GM12872 (cell line): ENCODE measurements at regions not wholly inside any gene's neighbourhood (a gene's known extent, or its start where the extent isn't known, plus 50 kb on each side); places are given as distances from the start of the nearest gene placed in this dataset.

ENCODE experiments used
- TF ChIP-seq, protein P1 (sequence below): IDR thresholded peaks from 3 replicates; pipeline ENCODE4 v1.5.1; 2011; ENCODE audit warnings: low read depth, mild to moderate bottlenecking, low read length, moderate library complexity; ENCODE audit not compliant: insufficient read depth

DNA sequence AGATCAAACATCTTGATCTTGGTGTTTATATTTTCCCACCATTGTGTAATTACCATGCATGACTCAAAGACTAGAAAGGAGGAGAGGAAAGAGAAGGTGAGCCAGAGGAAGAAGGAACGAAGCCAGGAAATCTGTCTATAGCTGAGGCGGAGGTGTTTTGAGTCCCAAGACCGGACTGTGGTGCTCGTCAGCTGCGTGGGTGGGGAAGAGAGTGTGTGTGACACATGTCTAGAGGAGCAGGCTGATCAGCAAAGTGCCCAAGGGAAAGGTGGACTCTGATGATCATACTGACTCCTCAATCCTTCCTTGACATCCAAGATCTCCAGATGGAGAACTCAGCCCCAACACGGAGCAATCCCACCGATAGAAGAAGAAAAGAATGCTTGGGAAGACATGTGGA, 189.5 kb upstream of the MINDY3 start:
- TF ChIP-seq, protein P1, sequence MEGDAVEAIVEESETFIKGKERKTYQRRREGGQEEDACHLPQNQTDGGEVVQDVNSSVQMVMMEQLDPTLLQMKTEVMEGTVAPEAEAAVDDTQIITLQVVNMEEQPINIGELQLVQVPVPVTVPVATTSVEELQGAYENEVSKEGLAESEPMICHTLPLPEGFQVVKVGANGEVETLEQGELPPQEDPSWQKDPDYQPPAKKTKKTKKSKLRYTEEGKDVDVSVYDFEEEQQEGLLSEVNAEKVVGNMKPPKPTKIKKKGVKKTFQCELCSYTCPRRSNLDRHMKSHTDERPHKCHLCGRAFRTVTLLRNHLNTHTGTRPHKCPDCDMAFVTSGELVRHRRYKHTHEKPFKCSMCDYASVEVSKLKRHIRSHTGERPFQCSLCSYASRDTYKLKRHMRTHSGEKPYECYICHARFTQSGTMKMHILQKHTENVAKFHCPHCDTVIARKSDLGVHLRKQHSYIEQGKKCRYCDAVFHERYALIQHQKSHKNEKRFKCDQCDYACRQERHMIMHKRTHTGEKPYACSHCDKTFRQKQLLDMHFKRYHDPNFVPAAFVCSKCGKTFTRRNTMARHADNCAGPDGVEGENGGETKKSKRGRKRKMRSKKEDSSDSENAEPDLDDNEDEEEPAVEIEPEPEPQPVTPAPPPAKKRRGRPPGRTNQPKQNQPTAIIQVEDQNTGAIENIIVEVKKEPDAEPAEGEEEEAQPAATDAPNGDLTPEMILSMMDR = no peak

DNA sequence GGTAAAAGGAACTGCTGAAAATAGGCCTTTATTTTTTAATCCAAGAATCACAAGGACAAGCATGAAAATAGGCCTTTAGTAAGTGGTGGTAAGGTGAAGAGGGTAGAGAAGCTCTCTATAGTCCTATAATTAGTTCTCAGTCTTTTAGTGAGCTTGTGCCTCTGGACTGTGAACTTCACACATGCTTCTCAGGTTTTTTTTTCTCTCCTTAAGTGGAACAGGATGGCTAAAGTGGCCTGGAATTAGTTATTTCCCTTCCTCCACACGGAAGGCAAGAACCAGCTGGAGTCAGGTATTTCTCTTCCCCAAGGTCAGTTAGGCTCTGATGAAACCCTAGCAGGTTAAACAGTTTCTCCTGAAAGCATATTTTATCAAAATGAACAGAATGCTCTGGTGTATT, 203.0 kb upstream of the MINDY3 start:
- TF ChIP-seq, protein P1 = no peak

DNA sequence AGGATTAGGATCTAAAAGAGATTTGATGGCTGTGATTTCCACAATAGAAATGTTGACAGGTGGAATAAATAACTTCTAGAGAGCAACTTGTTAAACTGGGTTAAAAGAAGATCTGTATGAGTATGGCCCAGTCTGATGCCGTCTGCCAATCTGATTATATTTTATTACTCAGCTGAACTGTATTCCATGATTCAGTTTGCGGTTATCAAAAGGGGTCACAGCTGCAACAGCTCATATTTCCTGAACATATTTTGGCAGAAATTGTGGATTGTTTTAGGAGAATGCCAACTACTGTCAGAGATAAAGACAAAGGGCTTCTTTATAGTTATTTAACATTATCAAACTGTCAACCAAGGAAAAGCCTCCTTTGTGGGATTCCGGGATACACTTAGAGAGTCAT, 244.8 kb upstream of the MINDY3 start:
- TF ChIP-seq, protein P1 = no peak

DNA sequence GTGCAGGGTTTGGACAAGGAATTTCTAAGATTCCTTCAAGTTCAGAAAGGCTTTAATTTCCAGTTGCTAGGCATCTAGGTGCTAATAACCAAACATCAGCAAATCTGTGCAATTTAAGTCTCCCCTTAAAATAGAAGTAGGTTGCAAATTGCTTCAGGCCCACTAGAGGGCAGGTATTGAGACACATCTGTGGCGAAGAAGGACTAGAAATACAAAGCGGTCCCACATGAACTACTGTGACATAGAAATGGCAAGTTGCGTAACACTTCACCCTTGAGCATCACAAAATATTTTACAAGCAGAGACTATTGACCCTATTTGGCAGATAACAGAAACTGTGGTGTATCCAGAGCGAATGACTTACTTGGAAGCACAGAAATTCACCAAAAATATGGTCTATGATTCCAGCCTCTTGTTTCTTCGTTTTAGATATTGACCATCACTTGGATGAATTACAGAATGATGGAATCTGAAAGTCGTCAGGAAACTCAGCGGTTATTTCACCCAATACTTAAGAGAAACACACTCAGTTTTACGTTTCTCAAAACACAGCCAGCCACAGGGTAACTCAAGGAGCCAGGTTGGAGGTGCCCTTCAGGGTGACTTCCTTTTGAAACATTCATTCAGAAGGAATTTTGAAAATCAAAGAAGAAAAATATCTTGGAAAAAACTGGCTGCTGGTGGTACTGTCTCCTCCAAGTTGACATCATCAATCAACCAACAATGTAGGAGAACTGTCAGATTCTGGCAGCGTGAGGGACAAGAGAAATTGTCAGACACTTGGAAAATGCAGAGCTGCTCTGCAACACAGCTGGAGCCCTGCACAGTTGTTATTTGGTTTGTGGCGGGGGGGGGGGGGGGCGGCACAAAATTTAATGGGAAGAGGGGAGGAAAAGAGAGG, 256.3 kb upstream of the MINDY3 start:
- TF ChIP-seq, protein P1 = peak; percentile 66

DNA sequence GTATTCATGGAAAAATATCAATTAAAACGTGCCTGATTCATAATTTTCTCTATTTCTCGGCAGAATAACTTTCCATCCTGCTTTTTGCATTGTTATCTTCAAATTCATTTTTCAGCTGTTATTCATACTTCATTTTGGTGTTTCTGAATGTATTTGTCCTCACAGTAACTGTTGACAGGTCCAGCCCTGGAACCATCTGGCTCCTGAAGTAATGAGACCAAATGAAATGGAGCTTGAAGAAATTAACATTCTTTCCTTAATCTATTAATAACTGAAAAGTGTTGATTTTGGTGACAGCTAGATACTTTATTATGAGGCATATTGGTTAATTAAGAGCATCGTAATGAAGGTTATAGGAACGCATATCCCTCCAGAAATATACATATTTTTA, 257.0 kb upstream of the MINDY3 start:
- TF ChIP-seq, protein P1 = no peak

DNA sequence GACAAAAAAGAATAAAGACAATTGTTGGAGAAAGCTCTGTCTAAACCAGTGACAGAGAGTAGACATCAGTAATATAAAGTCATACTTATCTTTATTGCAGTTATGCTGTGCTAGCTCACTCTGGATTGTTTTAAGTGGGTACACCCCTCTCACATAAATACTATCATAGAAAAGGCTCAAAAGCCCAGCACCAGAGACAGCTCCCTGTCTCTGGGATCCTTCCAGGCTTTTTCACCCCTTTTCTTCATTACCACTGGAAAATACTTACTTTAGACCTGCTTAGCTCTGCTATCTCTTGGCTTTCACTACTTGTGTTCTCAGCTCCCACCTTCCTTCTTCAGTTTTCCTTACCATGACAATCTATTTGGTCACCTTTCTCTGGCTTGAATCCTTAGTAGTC, 259.1 kb upstream of the MINDY3 start:
- TF ChIP-seq, protein P1 = no peak

DNA sequence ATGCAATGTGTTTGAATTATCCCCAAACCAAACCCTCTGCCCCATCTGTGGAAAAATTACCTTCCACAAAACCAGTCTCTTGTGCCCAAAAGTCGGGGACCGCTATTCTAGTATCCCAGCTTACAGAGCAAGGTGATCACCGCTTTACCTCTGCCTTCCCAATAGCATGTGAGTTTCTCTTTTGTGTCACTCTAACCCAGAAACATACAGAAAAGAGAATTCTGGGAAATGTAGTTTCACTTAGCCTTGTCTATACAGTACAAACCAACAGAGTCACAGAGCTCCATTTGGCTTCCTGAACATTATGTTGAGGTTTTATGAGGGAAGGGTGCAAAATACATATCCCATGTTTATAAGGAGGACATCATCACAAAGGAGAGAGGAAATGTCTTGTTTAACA, 260.3 kb upstream of the MINDY3 start:
- TF ChIP-seq, protein P1 = no peak

DNA sequence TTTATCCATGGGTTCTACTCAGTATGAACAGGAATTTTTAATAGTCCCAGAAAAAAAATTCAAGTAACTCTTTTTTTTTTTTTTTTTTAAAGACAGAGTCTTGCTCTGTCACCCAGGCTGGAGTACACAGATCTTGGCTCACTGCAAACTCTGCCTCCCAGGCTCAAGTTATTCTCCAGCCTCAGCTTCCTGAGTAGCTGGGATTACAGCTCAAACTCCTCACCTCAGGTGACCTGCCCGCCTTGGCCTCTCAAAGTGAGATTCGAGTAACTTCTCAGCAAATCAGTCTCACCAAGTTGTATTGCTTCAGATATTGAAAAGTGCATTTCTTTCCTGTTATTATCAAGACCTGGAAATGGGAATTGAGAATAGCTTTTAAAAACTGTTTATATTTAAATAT, 281.2 kb upstream of the MINDY3 start:
- TF ChIP-seq, protein P1 = no peak
